Endometrium (tissue), 2 donors: ENCODE measurements at regions not wholly inside any gene's neighbourhood (a gene's known extent, or its start where the extent isn't known, plus 50 kb on each side); places are given as distances from the start of the nearest gene placed in this dataset.

ENCODE experiments used
- FAIRE-seq: peaks from 2 replicates; lab custom pipeline; 2012; peaks lifted over from hg19 to GRCh38; lab: Jason Lieb, UNC
- donor health status: control.
- donor health status: control.

DNA sequence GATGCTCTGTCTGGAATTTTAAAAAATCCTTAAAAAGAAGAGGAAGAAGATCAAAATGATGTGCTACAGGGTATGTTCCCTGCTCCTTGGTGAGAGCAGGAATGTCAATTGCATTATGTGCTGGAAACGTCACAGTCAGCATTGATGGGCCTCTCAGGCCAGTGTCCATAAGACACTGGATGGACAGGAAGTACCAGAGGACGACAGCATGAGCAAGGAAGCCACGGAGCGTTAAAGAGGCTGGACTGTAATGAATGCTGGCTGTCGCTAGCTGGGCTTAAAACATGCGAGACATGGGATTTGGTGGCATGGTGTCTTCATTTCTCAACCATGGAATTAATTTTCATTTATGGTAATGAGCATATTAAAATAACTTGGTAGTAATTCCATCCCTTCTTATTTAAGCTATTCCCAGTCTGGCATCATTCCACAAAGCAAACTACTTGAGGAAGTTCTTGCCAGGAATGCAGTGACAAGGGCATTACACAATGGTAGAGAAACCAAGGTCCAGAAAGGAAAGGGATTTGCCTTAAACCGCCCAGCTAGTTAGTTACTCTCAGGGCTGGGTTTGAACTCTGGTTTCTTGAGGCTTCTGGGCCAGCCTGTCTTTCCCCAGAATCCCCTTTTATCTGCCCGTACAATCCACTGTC lies 166.6 kb upstream of the SOX4 start:
- no peak for FAIRE-seq

DNA sequence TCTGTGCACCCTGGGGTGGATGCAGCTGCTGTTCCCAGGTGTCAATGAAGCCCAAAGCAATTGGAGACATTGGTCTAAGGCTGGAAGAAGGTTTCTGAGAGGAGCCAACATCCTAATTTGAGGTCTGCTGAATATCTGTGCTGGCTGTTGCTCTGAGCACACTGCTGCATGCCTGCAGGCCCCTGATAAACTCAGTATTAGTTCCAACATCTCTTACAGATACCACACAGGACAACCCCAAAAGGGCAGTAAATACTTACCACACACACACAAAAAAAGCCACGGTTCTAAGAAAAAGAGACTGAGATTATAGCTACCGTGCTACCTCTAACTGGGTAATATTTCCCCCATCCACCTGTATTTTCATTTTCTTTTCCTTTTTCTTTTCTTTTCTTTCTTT lies 164.3 kb upstream of the SOX4 start:
- FAIRE-seq, result no peak

DNA sequence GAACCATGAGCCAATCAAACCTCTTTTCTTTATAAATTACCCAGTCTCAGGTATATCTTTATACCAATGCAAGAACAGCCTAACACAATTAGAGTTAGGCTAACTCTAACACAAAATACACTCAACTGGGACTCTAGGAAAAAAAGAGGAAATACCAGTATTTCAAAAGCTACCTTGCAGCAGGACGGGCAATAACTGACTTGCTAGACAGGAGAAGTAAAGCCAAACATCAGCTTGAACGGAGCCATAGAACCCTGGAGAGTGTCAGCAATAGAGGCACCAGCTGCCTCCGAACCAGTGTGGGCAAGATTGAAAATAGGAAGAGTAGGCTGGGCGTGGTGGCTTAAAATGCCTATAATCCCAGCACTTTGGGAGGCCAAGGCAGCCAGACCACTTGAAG lies 162.0 kb upstream of the SOX4 start:
- no peak for FAIRE-seq

DNA sequence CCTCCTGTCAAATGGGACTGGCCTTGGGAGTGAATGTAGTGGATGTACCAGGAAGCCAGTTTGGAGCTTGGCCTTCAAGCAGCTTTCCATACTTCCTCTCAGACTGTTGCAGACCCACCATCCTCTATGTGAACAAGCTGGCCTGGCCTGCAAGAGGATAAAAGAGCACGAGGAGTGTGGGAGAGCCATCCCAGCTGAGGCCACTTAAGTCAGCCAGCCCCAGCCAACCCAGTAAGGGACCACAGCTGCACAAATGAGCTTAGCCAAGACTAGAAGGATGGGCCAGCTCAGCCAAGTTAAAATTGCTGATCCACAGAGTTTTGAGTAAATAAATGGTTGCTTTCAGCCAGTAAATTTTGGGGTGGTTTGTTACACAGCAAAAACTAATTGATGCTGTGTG lies 156.9 kb upstream of the SOX4 start:
- FAIRE-seq, result no peak

DNA sequence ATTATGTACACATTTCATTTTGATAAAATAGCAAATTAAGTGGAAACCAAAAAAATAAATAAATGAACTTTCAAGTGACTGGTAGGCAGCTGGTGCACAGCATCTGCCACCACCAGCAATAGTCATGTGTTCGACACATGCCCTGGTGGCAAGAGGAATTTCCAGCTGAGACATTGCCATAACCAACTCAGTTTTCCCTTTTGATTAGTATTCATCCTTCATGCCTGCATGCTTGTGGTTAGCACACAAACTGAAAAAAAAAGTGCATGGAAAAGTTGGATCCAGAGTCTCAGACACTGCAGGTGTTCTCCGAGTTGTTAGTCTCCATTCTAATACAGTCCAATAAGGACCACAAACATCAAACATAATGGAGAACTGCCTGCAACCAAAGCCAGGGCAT lies 156.0 kb upstream of the SOX4 start:
- FAIRE-seq, result no peak

DNA sequence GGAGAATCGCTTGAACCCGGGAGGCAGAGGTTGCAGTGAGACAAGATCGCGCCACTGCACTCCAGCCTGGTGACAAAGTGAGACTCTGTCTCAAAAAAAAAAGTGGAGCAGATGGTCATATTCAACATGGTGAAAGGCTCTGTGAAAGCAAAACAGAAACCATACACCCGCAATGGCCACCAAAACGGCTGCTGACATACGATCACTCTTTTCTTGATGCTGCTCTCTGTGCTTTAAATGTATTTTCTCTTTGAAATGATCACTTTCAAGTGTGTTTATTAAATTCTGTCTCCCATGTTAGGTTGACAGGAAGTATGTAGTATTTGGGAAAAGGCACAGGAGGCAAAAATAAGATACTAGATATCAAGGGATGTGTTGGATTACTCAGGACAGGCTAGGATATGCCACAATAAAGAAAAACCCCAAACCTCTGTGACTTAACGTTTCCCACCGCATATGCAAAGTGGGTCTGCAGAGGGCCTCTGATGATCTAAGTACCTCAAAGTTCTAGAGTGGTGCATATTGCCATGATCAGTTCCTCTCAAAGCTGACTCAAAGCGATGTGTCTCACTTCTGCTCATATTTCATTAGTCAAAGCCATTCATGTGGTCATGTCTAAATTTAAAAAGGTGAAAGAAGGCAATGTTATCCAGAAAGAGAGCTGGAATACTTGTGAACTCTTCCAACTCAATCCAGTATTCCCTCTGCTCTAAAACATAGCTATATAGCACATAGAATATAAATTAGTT lies 155.1 kb upstream of the SOX4 start:
- no peak for FAIRE-seq

DNA sequence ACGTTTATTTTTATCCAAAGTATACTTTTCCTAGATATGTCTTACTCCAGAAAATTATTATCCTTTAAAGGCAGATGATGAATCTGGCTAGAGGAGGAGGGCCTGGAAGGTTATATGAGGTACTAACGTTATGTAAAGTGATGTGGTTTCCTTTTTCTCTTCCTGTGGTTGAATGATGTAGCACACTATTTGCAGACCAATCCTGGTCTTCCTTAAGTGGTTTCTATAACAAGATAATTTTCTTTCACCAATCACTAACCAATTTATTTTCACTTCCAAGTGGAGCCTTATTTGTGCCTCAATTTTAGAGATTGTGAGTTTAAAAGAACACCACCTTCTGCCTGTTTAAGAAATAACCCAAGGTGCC lies 154.6 kb upstream of the SOX4 start:
- FAIRE-seq, result no peak

DNA sequence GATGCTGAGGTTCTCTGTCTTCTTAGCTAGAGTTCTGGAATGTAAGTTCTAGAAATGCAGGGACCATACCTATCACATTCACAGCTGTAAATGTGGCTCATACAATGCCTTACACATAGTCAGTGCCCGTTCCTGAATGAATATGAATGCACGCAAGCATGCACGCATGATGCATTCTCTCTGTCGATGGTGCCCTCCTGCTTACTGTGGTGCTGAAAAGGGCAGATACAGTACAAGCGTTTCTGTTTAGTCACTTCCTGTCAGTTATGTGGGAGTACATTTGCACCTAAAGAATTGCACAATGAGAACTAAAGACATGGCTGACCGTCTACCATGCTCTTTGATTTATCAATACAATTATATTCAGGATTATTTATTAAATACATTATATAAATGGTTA lies 152.2 kb upstream of the SOX4 start:
- no peak for FAIRE-seq

DNA sequence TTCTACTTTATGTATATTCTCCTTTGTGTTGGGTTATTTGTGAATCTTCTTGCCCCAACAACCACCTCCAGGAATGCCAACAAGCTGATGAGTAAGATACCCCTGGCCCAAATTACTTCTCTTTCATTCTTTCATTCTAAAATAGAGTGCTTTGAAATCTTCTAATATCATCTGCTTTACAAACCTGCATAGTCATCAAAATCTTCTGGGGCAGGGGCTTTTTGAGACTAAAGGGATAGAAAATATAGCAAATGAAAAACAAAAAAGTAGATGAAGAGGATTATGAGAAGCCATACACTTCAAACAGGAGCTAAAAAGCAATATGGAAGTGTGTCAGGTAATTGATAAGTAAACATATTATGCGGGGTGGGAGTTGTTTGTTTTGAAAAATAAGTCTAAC lies 150.7 kb upstream of the SOX4 start:
- FAIRE-seq, result no peak

DNA sequence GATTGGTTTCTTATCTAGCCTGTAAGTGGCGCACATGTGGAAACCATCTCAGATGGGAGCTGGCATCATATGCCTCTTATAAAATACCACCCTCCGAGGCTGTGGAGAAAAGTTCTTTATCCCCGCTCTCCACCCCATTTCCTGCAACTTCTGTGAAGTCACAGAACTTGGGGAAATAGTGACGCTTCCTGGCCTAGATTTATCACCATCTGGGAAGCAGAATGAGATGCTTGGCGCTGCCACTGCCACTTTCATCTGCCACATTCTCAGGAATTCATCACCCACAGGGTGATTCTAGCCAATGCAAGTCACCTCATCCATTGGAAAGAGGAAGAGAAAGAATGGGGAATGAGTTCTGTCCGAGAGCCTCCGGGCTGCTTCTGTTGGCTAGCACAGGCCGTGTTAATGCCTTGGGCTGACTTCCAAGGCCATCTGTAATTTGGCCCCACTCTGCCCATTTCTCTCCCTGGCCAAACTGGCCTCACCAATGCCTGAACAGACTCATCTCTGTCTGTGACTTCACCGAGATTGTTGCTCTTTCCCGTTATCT lies 148.8 kb upstream of the SOX4 start:
- FAIRE-seq, result no peak

DNA sequence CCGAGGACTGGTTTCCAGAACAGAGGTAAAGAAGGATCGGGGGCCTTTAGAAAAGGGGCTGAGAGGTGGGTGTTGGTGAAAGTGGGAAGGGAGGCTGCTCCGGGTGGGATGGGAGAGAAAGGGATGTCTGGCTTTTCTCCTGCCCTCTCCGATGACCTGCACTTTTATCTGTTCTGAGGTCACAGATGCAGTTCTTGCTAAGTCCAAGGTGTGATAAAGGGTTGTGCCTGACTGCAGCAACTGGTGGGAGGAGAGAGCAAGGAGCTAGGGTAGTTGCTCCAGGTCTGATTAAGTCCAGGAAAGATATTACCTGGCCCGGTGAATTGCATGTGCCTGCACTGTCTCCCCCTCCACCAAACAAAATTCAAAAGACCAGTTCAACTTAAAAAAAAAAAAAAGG lies 145.6 kb upstream of the SOX4 start:
- no peak for FAIRE-seq

DNA sequence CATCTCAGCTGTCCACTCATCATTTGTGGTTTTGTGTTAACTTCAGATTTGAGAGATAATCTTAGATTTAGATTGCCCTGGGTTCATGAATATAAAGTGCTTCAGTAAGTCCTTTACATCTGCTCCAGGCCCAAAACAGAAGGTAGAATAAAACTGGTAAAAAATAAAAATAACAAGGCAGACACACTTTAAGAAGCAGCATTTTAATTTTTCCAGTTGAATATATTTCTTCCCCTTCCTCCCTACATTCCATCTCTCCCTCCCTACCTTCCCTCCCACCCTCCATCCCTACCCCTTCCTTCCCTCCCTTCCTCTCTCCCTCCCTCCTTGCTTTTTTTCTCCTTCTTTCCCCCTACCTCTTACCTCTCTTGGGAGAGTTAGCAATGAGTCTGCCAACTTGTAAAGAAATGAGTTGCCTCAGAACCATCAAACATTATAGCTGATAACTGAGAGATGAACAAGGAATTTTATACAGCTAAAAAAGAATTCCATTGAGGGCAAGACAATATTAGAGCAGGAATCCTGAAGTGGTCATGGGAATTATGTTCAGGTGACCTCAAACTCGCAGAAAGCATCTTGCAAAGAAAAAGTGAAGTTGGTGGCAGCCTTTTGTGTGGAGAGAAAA lies 145.0 kb upstream of the SOX4 start:
- no peak for FAIRE-seq

DNA sequence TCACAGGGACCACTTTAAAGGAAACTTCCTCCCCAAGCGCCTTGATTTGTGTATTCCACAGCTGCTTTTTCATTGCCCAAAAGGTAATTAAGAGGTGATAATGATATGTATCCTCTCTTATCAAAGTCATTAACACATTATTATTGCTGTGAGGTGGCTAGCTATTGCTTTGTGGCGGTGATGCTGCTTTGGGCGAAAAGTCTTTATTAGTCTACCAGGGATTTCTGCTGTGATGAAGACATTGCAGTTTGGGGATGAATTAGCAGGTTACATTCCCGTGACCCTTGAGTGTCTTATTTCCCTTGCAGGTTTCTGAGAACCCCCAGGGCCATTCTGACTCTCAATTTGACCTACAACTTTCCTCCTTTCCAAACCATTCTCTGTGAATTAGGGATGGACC lies 143.4 kb upstream of the SOX4 start:
- FAIRE-seq, result no peak

DNA sequence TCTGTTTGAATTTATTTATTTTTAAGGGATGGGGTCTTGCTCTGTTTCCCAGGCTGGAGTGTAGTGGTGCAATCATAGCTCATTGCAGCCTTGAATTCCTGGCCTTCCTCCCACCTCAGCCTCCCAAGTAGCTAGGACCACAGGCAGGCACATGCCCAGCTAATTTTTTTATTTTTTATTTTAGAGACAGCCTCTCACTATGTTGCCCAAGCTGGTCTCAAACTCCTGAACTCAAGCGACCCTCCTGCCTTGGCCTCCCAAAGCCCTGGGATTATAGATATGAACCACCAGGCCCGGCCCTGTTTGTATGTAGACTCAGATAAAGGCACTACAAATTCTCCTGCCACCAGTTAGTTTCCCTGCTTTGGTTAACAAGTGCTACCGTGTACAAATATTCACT lies 142.9 kb upstream of the SOX4 start:
- no peak for FAIRE-seq

DNA sequence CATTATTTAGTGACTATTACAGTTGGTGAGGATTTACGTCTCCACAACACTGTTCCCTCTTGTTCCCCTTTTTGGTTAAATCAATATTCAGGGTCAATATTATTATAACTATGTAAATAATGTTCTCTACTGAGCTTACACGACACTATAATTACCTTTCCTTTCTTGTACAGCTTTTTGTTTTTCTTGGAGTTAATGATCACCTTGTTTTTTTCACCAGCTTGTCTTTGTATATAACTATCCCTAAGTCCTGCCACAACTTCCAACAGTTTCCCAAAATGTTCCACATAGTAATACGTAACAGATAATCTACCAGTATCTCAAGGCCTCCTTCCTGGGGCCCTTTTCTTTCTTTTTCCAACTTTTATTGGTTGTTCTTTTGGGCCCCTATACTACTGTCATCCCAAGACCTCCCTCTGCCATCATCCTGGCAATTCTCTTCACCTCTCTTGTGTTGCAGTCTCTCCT lies 142.0 kb upstream of the SOX4 start:
- FAIRE-seq, result no peak

DNA sequence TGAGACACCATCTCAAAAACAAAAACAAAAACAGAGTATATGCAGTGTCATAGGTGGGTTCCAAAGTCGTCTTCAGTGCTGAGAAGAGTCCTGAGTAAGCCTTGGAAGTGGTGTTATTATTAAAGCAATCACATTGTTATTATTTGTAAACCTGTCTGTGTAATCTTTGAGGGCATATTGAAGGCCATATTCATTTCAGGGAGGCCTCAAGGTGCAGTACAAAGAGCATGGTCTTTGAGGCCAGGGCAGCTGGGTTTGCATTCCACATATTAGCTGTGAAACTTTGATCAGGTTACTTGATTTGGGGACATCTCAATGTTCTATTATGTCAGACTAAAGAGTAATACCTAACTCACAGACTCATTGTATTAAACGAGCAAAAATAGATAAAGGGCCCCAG lies 139.3 kb upstream of the SOX4 start:
- FAIRE-seq, result no peak

DNA sequence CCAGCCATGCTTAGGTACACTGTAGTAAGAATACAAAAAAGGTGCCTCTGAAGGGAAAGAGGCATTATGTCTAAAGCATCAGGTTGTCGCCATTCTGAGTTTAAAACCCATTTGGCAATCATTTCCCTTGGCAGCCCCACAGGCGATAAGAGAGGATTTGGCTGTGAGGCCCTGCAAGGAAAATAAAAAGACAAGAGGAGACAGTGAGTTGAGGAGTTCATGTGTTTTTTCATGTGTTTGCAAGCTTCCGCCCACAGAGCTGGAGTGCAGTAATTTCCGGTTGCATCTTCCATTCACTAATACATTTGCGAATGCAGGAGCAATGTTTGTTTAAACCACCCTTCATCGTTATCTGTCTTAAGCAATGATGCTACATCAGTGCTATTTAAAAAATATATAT lies 138.5 kb upstream of the SOX4 start:
- no peak for FAIRE-seq

DNA sequence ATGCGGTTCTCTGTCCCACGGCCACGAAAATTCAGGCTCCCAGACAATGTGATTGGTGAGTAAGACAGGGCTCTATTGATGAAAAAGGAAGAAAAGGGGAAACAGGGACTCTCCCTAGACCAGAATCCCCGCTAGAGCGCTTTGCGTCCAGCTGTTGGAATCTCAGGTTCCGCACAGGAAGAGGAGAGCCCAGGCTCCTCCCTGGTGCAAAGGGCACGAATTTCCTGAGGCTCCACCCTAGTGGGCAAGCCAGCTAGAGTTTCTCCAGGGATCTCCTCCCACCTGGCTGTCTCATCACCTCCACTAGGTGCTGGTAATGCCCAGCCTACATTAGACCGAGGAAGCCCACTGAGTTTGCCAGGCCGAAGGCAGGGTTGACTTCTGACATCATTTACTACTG lies 135.9 kb upstream of the SOX4 start:
- no peak for FAIRE-seq

DNA sequence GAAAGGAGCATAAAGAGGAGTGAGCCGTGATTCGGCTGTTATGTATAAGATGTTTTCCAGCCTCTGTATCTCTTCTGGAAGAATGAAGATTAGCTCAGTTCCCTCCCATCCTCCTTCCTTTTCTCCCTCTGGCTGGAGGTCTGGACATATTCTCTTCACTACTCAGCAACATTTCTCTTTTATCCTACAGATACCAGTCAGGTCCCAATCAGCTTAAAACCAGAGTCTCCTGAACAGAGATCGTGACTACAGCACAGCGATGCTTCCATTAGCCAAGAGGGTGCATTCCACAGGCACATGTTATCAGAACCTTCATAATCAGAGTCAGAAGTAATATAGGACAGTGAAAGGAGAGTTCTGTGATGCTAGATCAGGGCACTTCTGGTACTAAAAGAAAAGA lies 133.9 kb upstream of the SOX4 start:
- FAIRE-seq, result no peak

DNA sequence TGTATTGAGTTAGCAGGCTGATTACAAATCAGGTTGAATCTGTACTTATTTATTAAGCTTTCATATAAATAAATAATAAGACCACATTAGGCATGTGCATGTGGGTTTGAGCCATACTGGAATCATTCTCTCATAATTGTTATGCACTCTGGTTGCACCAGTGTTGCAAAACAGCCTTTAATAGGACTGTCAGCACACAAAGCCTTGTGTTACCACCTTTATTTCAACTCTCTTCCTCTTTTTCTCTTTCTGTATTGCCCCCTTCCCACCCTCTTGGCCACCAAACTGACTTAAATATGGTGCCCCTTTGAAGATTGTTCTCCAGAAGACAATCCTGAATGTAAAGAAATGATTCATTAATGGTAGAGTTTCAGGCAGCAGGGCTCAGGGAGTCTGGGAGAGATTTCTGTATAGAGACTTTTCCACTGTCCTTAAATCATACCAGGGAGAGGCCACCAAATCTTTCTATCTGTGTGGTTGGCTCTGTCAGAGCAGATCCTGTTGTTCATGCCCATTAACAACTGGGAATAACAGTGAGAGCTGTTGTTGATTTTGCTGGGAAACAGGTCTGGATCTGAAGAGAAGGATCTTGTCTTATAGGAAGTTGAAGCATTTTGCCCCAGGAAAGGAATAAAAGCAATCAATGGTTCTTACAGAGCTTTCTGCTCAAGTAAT lies 131.6 kb upstream of the SOX4 start:
- no peak for FAIRE-seq

DNA sequence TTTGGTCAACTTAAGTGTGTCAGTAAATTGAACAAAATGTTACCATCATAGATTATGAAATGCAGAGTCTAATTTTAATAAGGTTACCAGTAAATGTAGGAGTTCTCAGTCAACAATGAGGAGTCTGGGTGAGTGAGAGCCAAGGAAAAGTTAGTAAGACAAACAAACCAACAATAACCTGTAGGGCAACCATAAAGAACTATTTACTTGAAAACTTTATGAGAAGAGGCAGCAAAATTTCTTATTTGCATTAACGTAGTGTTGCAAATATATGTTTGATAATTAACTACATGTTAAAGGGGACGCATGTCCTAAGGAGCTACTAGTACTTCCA lies 131.1 kb upstream of the SOX4 start:
- FAIRE-seq, result no peak

DNA sequence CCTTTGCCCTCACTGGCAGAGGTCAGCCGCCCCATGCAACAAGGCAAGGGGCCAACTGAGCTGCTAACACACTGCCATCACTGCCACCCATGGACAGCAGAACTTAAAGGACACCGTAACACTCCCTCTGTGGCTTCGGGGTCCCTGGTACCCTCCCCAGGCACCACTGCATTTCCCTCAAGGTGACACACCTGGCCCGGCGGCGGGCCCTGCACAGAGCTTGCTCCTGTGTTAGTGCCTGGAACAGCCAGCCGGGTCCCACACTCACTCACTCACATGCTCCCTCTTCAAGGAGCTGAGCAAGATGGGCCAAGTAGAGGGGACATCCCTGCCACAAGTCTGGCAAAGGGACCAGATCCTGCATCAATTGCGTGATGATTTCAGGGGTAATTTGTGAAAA lies 126.5 kb upstream of the SOX4 start:
- FAIRE-seq, result no peak

DNA sequence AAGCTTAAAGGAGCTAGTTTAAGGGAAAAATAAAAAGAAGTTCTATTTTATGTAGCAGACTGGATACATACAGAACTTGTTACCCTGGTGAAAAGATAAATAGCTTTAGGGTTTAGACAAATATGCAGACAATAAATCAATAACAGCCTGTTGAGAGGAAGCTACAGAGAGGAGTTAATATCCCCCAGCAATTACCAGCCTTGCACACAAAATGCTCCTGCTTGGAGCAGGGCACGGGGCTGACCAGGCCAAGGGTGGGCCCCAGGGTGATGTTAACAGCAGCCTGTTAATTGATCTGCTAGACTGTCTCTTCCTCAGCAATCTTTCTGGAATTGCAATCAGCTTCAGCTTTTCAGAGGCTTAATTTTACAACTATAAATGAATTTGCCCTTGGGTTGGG lies 125.1 kb upstream of the SOX4 start:
- no peak for FAIRE-seq
